COR-L47 (cell line): ENCODE measurements at regions not wholly inside any gene's neighbourhood (a gene's known extent, or its start where the extent isn't known, plus 50 kb on each side); places are given as distances from the start of the nearest gene placed in this dataset.

Experiments
- DNase-seq: peaks from one replicate; lab custom pipeline; 2025; lab: John Stamatoyannopoulos, UW

DNA sequence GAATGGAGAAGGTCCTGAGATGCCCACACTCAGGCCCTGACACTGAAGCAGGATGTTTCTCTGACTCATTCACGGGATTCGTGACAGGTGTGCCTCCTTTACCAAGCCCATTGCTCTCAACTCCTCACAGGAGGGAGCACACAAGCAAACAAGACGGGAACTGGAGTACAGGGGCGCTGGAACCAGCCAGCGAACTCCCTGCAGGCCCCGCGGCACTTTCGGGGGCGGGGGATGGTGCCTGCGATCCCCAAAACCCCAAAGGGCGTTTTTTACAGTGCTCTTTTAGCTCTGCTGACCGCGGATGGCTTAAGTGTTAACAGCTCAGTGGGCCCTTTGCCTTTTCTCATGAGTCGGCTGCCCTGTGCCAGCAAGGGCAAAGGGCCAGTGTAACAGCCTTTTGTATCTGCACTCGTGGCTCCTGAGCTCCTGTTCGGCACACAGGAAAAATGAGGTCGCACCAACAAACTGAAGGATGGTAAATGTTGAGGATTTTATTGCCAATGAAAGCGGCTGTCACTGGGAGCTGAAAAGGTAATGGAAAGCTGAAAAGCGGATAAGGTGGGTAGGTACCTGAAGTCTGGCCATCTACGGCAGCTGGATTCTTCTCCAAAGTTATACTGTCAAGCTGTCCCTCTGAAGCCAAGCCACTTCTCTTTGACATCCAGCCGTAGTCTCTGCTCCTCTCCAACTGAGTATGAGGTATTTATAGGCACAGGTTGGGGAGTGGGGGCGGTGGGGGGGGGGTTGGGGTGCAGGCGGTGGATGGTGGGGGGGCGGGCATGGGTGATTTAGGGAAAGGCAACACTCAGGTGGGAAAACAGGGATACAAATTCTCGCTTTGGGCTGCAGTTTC is 65.0 kb upstream of the TRPC4 start:
- DNase-seq = no peak

DNA sequence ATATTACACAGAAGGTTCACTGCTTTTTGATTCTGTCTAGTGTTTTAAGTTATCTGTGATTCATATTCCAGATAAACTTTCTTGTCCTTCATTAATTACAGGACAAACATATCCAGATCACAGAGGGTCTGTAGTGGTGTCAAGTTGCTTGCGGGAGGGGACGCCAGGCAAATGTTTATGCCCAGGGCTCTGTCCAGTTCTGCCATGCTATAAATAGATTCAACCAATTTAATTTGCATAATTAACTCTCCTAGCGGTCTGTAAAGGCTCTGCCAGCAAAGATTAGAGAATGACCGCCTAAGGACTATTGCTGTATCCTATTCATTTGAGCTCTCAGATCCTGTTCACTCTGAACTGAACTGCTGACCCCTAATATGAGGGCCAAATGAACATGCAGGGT is 59.7 kb upstream of the TRPC4 start:
- no peak for DNase-seq

DNA sequence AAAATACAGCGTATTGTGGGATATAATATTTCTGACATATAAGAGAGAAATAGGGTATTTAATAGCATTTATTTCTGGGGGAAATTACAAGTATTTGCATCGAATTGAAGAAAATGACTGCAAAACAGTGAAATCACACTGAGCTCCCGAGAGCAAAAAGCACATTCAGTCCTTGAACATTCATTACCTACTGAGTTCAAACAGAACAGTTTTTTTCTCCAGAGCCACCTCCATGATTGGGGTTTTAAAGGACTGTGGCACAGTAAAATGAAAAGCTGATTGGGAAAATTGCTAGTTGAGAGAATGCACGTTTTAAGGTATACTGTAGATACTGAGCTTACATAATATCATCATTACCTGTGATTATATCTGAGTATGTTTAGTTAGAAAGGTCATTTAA is 58.0 kb upstream of the TRPC4 start:
- DNase-seq = no peak

DNA sequence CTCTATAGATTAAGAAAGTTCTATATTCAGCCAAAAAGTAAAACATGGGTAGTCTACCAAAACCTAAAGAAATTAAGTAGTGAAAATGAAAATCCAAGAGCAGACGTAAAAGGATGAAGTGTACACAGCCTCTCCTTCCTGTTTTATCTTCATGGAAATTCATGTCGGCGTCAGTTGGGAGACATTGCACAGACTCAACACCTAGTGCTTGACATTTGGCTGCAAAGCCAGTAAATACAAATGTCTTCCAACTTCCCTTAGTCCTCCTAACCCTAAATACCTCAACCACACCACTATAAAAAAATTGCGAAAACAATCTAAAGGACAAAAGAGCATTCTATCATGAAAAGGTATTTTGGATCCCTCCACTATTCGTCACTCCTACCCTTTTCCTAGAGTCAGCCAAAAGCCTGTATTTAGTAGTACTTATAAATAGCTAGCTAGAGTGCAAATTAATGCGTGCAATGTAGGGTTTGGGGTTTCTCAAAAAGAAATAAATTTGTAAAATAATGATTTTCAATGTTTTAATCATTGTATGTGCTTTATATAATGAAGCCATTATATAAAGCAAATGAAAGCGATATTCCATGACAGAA is 56.4 kb upstream of the TRPC4 start:
- no peak for DNase-seq

DNA sequence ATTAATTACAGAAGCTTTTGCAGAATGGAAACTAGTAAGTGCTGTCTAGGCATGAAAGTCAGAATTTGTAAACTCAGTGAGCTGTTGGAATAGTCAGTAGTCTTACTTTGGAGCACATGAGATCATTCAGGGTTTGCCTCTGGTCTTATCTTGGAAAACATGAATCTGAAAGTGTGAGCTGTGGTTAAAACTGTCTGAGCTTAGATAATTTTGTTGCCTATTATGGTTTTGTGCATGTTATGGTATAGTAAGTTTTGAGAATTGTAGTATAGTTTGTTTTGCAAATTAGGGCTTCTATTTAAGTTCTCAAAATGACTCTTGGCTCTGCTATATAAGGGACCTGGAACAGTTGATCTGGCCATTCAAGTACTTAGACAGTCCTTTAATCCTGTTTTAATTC is 53.7 kb upstream of the TRPC4 start:
- no peak for DNase-seq

DNA sequence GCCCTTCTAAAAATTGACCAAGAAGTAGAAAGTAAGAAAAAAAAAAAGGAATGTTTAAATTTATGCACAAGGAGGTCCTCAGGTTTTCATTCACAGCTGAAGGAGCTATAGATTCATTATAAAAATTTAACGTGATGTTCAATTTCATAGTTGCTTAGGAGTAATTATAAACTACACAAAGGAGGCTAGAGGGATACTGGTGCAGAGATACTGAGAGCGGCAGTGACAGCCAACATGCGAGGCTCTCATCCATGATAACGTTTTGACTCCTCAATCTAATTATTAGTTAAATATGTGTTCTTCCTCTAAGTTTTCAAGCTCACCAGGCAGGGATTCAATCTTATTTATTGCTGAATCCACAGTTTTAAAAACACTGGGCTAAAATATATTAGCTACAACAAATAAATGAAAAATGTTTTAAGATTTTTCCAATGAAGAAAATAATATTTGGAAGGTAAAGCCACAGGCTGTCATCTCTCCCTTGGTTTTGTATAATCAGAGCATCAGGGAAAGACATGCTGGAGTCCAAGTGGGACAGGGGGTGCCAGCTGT is 49.8 kb upstream of the TRPC4 start:
- DNase-seq = no peak
